Loucy (cell line): ENCODE measurements at regions not wholly inside any gene's neighbourhood (a gene's known extent, or its start where the extent isn't known, plus 50 kb on each side); places are given as distances from the start of the nearest gene placed in this dataset.

Experiments used
- EZH2phosphoT487 ChIP-seq: fragments of 200-600 bp; IDR thresholded peaks from 2 replicates; pipeline ENCODE4 v1.6.1; 2018; ENCODE audit warnings: antibody characterized with exemption, mild to moderate bottlenecking, moderate library complexity, borderline replicate concordance
- TF ChIP-seq, protein P1 (sequence below): fragments of 200-600 bp; sonication (generic); conservative IDR thresholded peaks from 2 replicates; pipeline ENCODE4 v1.5.1; 2014; ENCODE audit warnings: mild to moderate bottlenecking, antibody characterized with exemption, low read length

DNA sequence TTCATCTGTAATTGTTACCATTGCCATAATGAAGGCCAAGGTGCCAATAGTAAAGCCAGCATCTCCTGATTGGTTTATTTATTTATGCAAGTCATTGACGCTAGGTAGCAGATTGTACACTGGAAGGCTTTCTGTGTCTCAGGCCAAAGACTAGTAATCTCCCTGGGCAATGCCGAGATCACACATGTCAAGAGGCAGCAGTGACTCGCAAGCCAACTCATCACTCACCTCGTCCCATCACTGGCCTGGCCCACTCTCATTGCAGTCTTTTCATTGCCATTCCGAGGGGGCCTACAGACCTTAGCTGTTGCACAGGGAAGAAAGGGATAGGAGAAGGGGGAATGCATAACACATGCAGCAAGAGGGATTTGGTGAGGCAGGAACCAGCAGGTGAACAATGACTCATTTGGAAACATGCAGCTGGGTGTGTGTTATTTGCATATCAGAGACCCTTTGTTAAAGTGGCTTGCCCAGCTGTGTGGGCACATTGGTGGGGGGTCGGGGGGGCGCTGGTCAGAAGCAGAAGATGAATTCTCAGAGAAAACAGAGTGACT is 448.7 kb upstream of the HNRNPA3 start:
- TF ChIP-seq, protein P1, sequence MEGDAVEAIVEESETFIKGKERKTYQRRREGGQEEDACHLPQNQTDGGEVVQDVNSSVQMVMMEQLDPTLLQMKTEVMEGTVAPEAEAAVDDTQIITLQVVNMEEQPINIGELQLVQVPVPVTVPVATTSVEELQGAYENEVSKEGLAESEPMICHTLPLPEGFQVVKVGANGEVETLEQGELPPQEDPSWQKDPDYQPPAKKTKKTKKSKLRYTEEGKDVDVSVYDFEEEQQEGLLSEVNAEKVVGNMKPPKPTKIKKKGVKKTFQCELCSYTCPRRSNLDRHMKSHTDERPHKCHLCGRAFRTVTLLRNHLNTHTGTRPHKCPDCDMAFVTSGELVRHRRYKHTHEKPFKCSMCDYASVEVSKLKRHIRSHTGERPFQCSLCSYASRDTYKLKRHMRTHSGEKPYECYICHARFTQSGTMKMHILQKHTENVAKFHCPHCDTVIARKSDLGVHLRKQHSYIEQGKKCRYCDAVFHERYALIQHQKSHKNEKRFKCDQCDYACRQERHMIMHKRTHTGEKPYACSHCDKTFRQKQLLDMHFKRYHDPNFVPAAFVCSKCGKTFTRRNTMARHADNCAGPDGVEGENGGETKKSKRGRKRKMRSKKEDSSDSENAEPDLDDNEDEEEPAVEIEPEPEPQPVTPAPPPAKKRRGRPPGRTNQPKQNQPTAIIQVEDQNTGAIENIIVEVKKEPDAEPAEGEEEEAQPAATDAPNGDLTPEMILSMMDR = no peak
- no peak for TF ChIP-seq EZH2phosphoT487
